GM21367 (cell line): ENCODE measurements at regions not wholly inside any gene's neighbourhood (a gene's known extent, or its start where the extent isn't known, plus 50 kb on each side); places are given as distances from the start of the nearest gene placed in this dataset.

Experiments
- ATAC-seq: cut with Tn5 transposase; IDR thresholded peaks from one replicate; pipeline ENCODE4 v1.9.1; 2021; ENCODE audit not compliant: unreplicated experiment

- no peak for ATAC-seq
These were observed 94.6 kb upstream of the UST start for GRCh38 chr6:148652205-148652604.

DNA sequence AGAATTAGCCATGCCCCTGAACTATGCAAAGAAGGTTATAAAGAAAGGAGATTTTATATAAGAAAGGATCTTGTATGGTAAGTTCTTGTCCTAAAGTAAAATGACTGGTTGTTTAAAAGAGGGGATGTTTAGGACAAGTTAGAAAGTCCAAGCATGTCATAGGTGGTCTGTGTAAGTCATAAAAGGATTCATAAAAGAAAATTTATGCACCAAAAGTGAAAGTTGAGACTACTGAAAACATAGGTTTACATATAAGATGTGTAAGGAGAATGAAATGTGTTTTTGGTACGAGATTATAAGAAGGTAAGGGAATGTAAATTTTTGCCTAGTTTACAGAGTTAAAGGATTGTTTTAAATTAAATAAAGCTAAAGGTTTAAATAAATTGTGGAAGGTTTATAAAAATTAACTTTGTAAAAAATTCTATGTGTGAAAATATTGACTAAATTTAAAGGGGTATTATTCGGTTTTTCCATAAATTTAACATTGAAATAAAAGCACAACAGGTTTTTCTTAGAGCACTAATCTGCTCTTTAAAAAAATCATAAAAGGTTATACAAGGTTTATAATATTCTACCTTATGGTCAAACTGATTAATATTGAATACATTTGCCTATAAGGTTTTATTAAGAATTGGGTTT is 93.6 kb upstream of the UST start:
- no peak for ATAC-seq

DNA sequence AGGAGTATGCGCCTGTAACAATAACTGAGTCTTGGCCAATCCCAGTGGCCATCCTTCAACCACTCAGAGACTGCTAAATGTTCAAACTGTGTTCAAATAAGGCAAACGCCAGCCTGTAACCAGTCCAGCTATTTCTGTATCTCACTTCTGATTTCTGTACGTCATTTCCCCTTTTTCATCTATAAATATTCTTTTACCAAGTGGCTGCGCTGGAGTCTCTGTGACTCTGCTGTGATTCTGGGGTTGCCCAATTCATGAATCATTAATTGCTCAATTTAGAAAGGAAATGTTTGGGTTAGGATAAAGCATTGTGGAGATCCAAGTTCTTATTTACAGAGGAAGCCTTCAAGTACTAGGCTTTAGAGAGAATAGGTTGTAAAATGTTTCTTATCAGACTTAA is 89.8 kb upstream of the UST start:
- ATAC-seq: no peak

DNA sequence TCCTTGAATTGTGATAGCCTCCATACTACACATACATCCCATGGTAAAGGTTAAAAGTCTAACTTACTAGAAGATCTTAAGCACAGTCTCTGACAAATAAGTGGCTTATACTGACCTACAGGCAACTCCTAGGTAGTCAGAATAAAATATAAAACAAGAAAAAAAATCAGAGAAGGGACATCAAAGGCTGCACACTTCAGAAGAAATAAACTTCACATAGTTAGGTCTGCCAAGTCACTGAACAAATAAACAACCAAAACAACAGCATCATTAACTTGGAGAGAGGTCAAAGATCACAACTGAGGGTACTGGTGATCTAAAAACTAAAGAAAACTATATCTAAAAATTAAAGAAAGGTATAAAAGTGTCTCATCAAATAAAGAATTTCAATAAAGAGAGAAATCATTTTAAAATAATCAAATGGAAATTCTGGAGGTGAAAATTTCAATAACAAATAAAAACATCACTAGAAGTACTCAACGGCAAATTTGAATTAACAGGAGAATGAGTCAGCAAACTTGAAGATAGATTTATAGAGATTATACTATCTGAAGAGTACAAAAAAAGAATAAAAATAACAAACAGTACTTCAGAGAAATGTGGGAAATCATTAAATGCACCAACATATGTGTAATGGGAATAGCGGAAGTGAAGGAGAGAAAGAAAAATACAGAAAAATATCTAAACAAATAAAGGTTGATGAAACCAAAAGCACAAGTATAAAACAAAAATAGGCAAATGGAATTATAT is 88.0 kb upstream of the UST start:
- no peak for ATAC-seq

GRCh38 chr6:148667395-148667794 is 79.4 kb upstream of the UST start:
- no peak for ATAC-seq

DNA sequence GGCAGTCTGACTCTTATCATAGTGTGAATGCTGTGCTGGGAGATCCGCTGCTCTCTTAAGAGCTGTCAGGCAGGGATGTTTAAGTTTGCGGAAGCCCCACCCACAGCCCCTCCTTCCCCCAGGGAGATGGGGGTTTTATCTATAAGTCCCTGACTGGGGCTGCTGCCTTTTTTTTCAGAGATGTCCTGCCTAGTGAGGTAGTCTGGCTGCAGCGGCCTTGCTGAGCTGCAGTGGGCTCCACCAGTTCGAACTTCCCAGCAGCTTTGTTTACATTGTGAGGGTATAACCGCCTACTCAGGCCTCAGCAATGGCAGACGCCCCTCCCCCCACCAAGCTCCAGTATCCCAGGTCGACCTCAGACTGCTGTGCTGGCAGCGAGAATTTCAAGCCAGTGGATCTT is 75.7 kb upstream of the UST start:
- ATAC-seq: no peak

- ATAC-seq: no peak
These were observed 74.9 kb upstream of the UST start for GRCh38 chr6:148671952-148672351.

DNA sequence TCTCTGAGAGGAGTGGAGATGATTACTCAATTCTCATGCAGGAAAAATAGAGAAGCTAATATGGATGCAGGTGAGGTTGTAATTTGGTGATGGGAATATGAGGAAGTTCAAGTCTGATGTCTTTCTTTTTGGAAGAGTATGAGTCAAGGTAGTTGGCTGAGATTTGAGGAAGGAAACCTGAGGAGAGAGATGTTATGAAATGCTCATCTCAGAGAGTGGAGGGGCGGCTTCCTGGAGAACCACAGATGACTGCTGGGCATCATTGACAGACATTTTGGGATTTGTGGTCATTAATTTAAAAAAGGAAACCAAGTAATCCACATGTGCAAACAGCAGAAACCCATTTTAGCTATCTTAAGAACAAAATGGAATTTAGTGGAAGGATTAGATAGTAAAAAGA is 72.5 kb upstream of the UST start:
- no peak for ATAC-seq

GRCh38 chr6:148677594-148678476 is 69.0 kb upstream of the UST start:
- peak; percentile 87 for ATAC-seq

GRCh38 chr6:148678682-148679081 is 68.1 kb upstream of the UST start:
- ATAC-seq: no peak

- ATAC-seq: no peak
These were observed 65.2 kb upstream of the UST start for GRCh38 chr6:148681666-148682065.

- no peak for ATAC-seq
These were observed 64.6 kb upstream of the UST start for GRCh38 chr6:148682252-148682651.

- ATAC-seq: no peak
These were observed 63.8 kb upstream of the UST start for GRCh38 chr6:148682990-148683389.

GRCh38 chr6:148689168-148689567 is 57.7 kb upstream of the UST start:
- ATAC-seq: no peak

- peak; percentile 81 for ATAC-seq
These were observed 52.8 kb upstream of the UST start for GRCh38 chr6:148693882-148694484.
